Tibial artery (tissue), 4 donors: ENCODE measurements at regions not wholly inside any gene's neighbourhood (a gene's known extent, or its start where the extent isn't known, plus 50 kb on each side); places are given as distances from the start of the nearest gene placed in this dataset.
"Not testable (repeated sequence)": the region's sequence is repeated elsewhere in the genome, so short reads cannot be mapped to it uniquely, and the experiment has no call there.

ENCODE experiments used
- DNase-seq, 2 donors: peaks; one replicate each; pipeline ENCODE4 v3.0.0-alpha.2; 2019
- H3K27ac ChIP-seq, 2 donors: fragments of 200-600 bp; sonication (generic) in 1 of 2; 1 replicate in 1 of 2; 2 replicates in 1 of 2; pipeline ENCODE4 v1.5.1; 2018 to 2019; ENCODE audit warnings: mild to moderate bottlenecking in 1 of 2
- H3K27me3 ChIP-seq, 2 donors: fragments of 200-600 bp; sonication (generic) in 1 of 2; one replicate each; pipeline versions ENCODE4 v1.5.1 to v1.6.0; 2016 to 2019
- H3K36me3 ChIP-seq, 3 donors: fragments of 200-600 bp; sonication (generic) in 2 of 3; one replicate each; pipeline ENCODE4 v1.5.1; 2016 to 2019; ENCODE audit warnings: mild to moderate bottlenecking in 2 of 3
- H3K4me1 ChIP-seq, 4 donors: fragments of 200-600 bp; sonication (generic) in 2 of 4; 1 replicate in 3 of 4; 2 replicates in 1 of 4; pipeline ENCODE4 v1.5.1; 2016 to 2019
- H3K4me3 ChIP-seq, 2 donors: fragments of 200-600 bp; sonication (generic) in 1 of 2; 1 replicate in 1 of 2; 2 replicates in 1 of 2; pipeline ENCODE4 v1.5.1; 2018 to 2019; ENCODE audit warnings: mild to moderate bottlenecking in 2 of 2
- H3K9me3 ChIP-seq, 3 donors: fragments of 200-600 bp; sonication (generic) in 1 of 3; one replicate each; pipeline ENCODE4 v1.5.1; 2016 to 2019
- intact Hi-C: fragments of 100-400 bp; cut with DNase I; formaldehyde crosslinking; loops from one replicate; pipeline ENCODE4 v1.15.0; 2023; ENCODE audit warnings: low total_unique reads
- TF ChIP-seq, protein P1 (sequence below), 2 experiments: fragments of 200-600 bp in 1 of 2; fragments of 450-650 bp in 1 of 2; IDR thresholded peaks; one replicate each; pipeline ENCODE4 v1.5.1; 2017 to 2019; ENCODE audit warnings: antibody characterized with exemption in 2 of 2, mild to moderate bottlenecking in 1 of 2, moderate library complexity in 1 of 2

DNA sequence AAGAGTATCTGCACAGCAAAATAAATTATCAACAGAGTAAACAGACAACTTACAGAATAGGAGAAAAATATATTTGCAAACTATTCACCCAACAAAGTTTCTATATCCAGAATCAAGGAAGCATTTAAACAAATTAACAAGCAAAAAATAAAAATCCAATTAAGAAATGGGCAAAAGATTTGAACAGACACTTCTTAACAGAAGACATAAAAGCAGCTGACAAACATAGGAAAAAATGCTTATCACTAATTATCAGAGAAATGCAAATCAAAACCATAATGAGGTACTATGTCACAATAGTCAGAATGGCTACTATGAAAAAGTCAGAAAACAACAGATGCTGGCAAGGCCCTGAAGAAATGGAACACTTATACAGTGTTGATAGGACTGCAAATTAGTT lies 434.2 kb upstream of the ADGRB3 start:
- intact Hi-C loops: no loop called here
- Histone ChIP-seq H3K9me3 (peaks cover 0 to 1% (median 0%) of the 10 kb centered on the region in 3 donors), H3K36me3 (no peaks in the 10 kb centered on the region), H3K4me1 (no peaks in the 10 kb centered on the region), H3K27ac (no peak overlapping the region), H3K27me3 (no peaks in the 10 kb centered on the region), H3K4me3 (no peak overlapping the region)
- TF ChIP-seq, protein P1, sequence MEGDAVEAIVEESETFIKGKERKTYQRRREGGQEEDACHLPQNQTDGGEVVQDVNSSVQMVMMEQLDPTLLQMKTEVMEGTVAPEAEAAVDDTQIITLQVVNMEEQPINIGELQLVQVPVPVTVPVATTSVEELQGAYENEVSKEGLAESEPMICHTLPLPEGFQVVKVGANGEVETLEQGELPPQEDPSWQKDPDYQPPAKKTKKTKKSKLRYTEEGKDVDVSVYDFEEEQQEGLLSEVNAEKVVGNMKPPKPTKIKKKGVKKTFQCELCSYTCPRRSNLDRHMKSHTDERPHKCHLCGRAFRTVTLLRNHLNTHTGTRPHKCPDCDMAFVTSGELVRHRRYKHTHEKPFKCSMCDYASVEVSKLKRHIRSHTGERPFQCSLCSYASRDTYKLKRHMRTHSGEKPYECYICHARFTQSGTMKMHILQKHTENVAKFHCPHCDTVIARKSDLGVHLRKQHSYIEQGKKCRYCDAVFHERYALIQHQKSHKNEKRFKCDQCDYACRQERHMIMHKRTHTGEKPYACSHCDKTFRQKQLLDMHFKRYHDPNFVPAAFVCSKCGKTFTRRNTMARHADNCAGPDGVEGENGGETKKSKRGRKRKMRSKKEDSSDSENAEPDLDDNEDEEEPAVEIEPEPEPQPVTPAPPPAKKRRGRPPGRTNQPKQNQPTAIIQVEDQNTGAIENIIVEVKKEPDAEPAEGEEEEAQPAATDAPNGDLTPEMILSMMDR (IDR thresholded peaks at IDR 0.05): no peak
- DNase-seq: no peak

DNA sequence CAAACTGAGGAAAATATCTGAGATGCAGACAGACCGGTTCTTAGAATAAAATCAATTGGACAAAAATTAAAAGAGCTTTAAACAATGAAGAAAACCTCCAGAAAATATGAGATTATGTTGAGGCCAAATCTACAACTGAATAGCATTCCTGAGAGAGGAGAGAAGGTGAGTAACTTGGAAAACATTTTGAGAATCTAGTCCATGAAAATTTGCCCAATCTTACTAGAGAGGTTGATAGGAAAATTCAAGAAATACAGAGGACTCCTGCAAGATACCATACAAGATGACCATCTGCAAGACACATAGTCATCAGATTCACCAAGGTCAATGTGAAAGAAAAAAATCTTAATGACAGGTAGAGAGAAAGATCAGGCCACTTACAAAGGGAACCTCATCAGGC lies 437.7 kb upstream of the ADGRB3 start:
- no peaks in the 10 kb centered on the region for H3K36me3 ChIP-seq
- intact Hi-C loops: no loop called here
- H3K9me3 ChIP-seq: no peaks in the 10 kb centered on the region
- DNase-seq: no peak
- H3K27me3 ChIP-seq: no peaks in the 10 kb centered on the region
- H3K27ac ChIP-seq: no peak overlapping the region
- no peak overlapping the region for H3K4me3 ChIP-seq
- TF ChIP-seq, protein P1 (IDR thresholded peaks at IDR 0.05): no peak
- no peaks in the 10 kb centered on the region for H3K4me1 ChIP-seq

DNA sequence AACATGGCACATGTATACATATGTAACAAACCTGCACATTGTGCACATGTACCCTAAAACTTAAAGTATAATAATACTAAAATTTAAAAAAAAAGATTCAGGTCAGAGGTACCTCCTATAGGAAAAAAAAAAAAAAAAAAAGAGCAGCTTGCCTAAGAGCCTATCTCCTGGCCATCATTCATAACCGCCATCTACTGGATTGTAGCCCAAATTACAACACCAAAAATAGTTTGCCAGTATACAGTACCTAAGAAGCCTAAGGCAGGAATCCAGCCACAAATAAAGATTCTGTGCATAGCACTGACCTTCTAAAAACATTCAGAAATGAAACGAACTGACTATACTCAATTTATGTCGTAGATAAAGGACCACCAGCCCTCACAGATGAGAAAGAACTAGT lies 438.4 kb upstream of the ADGRB3 start:
- intact Hi-C loops: no loop called here

DNA sequence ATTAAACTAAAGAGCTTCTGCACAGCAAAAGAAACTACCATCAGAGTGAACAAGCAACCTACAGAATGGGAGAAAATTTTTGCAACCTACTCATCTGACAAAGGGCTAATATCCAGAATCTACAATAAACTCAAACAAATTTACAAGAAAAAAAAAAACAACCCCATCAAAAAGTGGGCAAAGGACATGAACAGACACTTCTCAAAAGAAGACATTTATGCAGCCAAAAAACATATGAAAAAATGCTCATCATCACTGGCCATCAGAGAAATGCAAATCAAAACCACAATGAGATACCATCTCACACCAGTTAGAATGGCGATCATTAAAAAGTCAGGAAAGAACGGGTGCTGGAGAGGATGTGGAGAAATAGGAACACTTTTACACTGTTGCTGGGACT lies 439.3 kb upstream of the ADGRB3 start:
- H3K36me3 ChIP-seq, H3K4me1 ChIP-seq, H3K27ac ChIP-seq, intact Hi-C loops, H3K4me3 ChIP-seq, H3K9me3 ChIP-seq, DNase-seq, H3K27me3 ChIP-seq: not testable (repeated sequence)

More for the DNA sequence above, 438.4 kb upstream of the ADGRB3 start:
- no peak for DNase-seq
- no peak overlapping the region for H3K4me3 ChIP-seq
- no peaks in the 10 kb centered on the region for H3K36me3 ChIP-seq
- H3K4me1 ChIP-seq: no peaks in the 10 kb centered on the region
- H3K9me3 ChIP-seq: no peaks in the 10 kb centered on the region
- no peak overlapping the region for H3K27ac ChIP-seq
- TF ChIP-seq, protein P1 (IDR thresholded peaks at IDR 0.05): no peak
- H3K27me3 ChIP-seq: no peaks in the 10 kb centered on the region

DNA sequence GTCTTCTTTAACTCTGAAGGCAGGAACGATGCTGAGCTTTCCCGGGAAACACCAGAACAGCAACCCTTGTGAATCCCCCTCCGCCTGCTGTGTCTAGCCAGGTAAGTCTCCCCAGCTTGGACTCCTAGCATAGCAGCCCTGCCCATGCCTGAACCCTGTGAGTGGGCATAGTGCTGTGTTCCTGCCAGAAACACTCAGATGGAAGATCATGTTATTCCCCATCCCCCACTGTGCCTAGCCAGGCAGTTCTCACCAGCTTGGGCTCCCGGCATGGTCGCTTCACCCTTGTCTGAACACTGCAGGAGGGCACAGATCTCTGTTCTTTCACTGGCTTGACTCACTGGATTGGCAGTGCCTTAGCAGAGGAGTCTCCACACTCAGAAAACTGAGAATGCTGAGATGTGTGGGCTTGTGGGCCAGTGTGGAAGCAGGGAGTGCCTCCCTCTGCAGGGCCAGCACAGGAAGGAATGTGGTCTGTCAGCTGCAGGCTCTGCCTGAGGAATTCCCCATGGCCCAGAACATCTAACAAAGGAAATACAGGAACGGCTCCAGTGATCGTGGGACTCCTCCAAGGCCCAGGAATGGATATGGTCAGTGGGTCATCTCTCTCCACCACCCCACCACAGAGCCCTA lies 440.1 kb upstream of the ADGRB3 start:
- no peaks in the 10 kb centered on the region for H3K27me3 ChIP-seq
- intact Hi-C loops: no loop called here
- no peaks in the 10 kb centered on the region for H3K4me1 ChIP-seq
- no peaks in the 10 kb centered on the region for H3K36me3 ChIP-seq
- no peaks in the 10 kb centered on the region for H3K9me3 ChIP-seq
- no peak overlapping the region for H3K4me3 ChIP-seq
- DNase-seq: no peak
- TF ChIP-seq, protein P1 (IDR thresholded peaks at IDR 0.05): no peak
- no peak overlapping the region for H3K27ac ChIP-seq

DNA sequence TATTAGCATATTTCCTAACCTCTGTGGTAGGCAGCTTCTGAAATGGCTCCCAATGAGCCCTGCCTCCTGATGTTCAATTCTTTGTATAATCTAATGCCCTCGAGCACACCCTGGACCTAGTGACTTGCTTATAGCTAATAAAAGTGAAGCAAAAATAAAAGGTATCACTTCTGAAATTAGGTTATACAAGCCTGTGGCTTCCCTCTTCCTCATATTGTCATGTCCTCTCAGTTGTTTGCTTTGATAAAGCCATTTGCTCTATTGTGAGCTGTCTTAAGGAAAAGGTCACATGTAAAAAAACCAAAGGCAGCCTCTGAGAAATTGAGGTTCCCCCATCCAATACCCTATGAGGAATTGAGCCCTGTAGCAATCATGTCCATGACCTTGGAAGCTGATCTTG lies 442.1 kb upstream of the ADGRB3 start:
- Histone ChIP-seq H3K9me3 (no peaks in the 10 kb centered on the region), H3K4me3 (no peak overlapping the region), H3K27ac (no peak overlapping the region), H3K4me1 (no peaks in the 10 kb centered on the region), H3K36me3 (no peaks in the 10 kb centered on the region), H3K27me3 (no peaks in the 10 kb centered on the region)
- intact Hi-C loops: no loop called here
- TF ChIP-seq, protein P1 (IDR thresholded peaks at IDR 0.05): no peak
- no peak for DNase-seq
